ENCODE measurements at regions not wholly inside any gene's neighbourhood (a gene's known extent, or its start where the extent isn't known, plus 50 kb on each side); places are given as distances from the start of the nearest gene placed in this dataset.
"Not testable (repeated sequence)": the region's sequence is repeated elsewhere in the genome, so short reads cannot be mapped to it uniquely, and the experiment has no call there.

DNA sequence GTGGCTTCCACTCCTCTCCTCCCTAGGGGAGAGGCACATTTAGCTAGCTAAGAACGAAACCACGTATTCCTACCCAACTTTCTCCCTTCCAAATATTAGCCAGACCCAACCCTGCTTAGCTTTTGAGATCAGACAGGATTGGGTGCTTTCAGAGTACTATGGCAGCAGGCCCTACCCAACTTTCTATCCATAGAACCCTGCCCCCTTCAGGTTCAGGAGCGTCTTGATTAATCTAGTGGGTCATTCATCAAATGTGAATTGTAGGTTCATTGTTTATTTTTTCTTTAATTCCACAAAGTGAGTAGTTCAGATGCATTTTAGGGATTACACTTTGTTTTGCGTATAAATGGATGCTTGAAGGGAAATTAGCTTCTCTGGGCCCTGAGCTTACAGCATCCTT lies 188.3 kb downstream of the MIB1 start:
- DNase-seq = no peak

DNA sequence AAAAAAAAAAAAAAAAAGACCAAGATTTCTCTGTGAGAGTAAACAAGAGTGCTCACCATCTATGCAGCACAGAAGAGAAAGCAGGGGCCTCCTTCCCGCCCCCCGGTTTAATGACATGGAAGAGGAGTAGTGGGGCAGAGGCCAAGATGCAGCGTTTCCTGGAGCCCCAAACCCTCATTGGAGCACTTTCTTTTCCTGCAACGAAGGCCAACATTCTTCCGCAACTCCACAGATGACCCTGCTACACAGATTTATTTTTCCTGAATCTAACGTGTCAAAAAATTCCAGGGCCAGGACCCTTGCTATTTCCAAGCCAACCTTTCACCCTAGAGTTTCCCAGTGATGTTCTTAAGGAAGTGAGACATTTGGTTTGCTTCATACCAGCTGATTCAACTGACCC lies 189.6 kb downstream of the MIB1 start:
- DNase-seq = no peak

GRCh38 chr18:21933931-21934765 lies 193.6 kb downstream of the MIB1 start:
- DNase-seq = no peak

- DNase-seq = no peak
Measured at GRCh38 chr18:21934766-21935015, 194.1 kb downstream of the MIB1 start.

- no peak for DNase-seq
Measured at GRCh38 chr18:21943456-21943855, 202.9 kb downstream of the MIB1 start.

DNA sequence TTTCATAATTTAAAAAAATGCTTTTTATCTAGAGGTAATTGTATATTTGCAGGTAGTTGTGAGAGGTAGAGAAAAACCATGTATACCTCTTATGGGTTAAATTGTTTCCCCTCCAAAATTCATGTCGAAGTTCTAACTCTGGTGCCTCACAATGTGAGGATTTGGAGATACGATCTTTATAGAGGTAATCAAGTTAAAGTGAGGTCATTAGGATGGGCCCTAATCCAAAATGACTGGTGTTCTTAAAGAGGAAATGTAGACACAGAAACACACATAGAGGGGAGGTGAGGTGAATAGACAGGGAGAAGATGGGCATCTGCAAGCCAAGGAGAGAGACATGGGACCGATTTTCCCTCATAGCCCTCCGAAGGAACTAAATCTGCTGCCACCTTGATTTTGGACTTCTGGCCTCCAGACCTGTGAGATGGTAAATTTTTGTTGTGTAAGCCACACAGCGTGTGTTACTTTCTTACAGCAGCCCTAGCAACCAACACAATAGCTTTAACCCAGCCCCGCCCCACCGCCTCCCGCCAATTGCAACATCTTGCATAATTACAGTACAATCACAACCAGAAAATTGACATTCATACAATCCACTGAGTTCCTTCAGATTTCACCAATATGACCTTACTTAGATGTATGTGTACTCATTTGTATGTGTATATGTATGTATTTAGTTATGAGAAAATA lies 208.9 kb downstream of the MIB1 start:
- no peak for DNase-seq

GRCh38 chr18:21955757-21956652 lies 213.4 kb upstream of the GATA6 start:
- peak; percentile 47 for DNase-seq

- DNase-seq = no peak
Measured at GRCh38 chr18:21958263-21958662, 211.1 kb upstream of the GATA6 start.

GRCh38 chr18:21958707-21959450 lies 210.5 kb upstream of the GATA6 start:
- DNase-seq = no peak

- DNase-seq = no peak
Measured at GRCh38 chr18:21960189-21960588, 209.2 kb upstream of the GATA6 start.

DNA sequence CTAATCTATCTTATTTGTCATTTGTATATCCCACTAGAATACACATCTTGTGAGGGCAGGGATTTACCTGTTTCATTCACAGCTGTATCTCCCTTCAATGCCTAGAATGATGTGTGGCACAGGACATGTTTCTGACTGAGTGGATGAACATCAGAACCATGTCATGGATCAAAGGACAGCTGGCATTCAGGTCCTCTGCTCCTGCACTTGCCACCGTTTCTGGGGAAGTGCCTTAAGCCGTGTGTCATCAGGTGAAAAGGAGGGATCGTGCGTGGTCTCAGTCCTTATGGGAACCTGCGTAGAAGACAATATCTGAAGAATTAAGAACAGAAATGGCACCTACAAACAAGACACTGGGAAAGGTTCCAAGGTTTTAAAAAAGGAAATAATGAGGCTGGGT lies 206.1 kb upstream of the GATA6 start:
- no peak for DNase-seq

DNA sequence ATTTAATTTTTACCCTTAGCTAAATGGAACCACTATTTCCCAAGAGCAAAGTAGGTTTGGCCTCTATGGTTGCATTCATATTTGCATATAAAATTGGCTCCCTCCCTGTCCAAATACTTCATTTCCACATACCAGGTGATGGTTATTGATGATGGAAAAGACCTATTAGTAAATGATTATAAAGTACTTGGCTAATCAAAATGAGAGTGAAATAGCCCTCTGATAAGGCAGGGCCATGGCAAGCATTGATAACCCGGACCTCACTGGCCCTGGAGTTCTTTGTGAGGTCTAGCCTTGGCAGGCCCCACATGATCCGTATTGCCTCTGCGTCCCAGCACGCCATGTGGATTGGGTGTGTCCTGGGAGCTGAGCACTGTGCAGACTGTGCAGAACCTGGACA lies 201.1 kb upstream of the GATA6 start:
- no peak for DNase-seq

- no peak for DNase-seq
Measured at GRCh38 chr18:21972281-21972680, 197.1 kb upstream of the GATA6 start.

GRCh38 chr18:21975954-21976353 lies 193.4 kb upstream of the GATA6 start:
- DNase-seq = not testable (repeated sequence)

GRCh38 chr18:21978546-21979170 lies 190.7 kb upstream of the GATA6 start:
- no peak for DNase-seq

DNA sequence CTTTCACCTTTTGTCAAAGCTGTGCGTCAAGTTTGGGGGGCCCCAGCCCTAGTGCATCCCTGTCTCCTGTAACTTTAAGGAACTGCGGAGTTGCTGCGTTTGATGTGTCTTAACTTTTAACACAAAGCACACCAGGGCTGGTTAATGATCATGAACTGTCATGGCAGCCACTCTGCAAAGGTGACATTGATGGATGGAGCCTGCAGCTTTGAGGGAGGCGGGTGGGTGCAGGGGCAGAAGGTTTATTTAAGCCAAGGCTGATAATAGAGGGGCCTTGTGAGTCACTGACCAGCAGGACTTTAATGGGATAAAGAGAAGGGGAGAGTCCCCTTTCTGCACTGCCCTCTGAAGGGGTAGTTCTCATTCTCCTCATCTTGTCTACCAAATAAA lies 190.2 kb upstream of the GATA6 start:
- no peak for DNase-seq

GRCh38 chr18:21979759-21980158 lies 189.6 kb upstream of the GATA6 start:
- DNase-seq = no peak

DNA sequence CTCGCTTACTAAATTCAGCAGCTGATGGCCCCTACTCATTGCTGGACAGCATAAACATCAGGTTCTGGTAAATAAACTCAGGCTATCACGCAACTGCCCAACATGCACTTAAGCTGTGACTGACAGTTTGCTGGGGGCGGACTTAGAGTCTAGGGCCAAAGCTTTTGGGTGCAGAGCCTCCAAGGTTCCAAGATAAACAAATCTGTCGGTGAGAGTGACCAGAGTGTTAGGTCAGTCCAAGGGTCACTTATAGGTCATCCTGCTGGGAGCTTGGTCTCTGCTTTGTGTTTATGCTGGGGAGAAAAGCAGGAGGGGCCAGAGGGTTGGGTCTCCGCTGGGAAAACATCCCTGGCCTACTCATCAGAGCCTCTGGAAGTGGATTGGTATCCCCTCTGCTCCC lies 188.6 kb upstream of the GATA6 start:
- DNase-seq = no peak

GRCh38 chr18:21981489-21981888 lies 187.9 kb upstream of the GATA6 start:
- DNase-seq = not testable (repeated sequence)

- no peak for DNase-seq
Measured at GRCh38 chr18:21991081-21991534, 178.3 kb upstream of the GATA6 start.

DNA sequence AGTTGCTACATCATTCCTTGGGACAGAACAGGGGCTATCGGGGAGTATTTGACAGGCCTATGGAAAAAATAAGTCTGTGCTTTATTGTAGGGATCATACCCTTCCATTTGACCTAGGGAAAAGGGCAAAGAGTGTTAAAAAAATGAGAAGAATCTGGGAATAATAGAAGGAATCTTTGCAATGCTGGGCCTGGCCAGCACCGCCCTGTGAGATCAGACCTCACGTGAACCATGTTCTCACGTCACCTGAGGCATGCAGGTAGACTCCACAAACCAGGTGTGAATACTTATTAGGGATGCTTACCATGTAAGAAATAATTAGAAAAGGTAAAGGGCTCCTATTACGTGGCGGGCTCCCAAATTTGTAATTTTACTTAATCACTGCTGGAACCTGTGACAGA lies 177.5 kb upstream of the GATA6 start:
- DNase-seq = no peak

DNA sequence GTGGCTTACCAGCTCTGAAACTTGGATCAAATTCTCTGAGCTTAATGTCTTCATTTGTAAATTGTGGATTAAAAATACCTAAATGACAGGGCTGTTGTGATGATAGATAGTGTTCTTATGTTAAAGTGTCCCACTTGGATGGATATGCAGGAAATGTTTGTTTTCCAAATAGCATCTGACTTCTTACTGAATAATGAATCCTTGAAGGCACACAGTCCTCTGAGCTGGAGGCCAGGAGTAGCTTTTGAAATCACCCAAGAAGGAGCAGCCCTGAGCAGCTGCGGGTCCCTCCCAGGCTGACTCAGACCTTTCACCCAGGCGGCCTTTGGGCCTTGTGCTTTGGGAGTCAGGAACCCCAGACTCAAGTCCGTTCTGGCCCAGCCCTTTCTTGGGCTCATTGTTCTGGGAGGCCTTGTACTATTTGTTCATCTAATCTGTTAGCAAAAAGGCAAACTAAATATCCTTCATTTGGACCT lies 173.0 kb upstream of the GATA6 start:
- DNase-seq = no peak

Measured in central memory CD4-positive, alpha-beta T cell (primary cell).